ENCODE measurements at regions not wholly inside any gene's neighbourhood (a gene's known extent, or its start where the extent isn't known, plus 50 kb on each side); places are given as distances from the start of the nearest gene placed in this dataset.
"Not testable (repeated sequence)": the region's sequence is repeated elsewhere in the genome, so short reads cannot be mapped to it uniquely, and the experiment has no call there.

DNA sequence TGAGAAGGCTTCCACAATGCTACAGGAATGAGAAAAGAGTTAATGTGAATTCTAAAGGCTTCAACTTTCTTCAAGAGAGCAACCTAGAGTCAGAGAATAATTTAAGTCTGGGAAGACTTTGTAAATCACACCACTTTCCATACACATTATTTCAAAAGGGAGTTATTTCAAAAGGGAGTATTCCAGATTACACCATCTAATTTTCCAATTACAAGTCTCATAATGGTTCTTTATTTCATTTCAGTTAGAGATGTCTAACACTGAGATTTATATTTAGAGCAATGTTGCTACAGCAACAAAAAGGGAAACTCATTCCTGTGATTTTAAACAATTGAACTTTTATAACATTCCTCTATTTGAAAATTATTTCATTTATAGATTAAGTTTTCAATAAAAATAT lies 98.8 kb upstream of the DST start:
- no peak for DNase-seq

DNA sequence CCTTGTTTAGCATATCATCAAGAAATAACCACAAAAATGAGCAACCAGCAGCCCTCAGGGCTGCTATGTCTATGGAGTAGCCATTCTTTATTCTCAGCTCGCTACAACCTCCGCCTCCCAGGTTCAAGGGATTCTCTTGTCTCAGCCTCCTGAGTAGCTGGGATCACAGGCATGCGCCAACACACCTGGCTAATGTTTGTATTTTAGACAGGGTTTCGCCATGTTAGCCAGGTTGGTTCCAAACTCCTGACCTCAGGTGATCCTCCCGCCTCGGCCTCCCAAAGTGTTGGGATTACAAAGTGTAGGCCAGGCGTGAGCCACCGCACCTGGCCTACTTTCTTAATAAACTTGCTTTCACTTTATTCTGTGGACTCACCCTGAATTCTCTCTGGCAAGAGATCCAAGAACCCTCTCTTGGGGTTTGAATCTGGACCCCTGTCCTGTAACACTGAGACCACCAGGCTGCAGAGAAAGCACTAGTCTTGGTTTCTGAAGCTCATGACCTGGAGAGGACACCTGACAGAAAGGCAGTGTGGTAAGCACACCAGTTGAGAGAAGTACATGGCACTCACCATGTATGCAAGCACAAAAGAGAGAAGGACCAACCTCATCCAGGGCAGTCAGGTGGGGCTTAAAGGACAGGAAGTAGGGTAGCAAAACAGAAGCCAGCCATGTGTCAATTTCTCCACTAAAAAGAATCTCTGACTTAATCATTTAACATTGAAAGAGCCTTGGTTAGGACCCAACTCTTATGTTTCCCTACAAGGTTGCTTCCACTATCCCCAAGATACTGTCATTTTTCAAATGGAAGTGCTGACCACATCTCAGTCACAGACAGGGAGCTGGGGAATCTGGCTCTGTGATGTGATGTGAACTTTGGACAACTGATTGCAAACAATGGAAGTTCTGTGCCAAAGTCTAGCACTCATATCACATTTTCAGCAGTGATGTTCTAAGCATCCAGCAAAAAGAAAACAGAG lies 97.4 kb upstream of the DST start:
- DNase-seq: no peak

DNA sequence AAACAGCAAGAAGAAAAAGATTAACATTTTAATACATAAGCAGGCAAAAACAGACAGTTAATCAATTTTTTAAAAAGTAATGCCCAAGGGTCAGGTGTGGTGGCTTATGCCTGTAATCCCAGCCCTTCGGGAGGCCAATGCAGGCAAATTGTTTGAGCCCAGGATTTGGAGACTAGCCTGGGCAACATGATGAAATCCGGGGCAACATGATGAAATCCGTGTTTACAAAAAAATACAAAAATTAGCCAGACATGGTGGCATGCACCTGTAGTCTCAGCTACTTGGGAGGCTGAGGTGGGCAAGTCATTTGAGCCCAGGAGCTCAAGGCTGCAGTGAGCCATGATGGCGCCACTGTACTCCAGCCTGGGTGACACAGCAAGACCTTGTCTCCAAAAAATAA lies 94.1 kb upstream of the DST start:
- no peak for DNase-seq

DNA sequence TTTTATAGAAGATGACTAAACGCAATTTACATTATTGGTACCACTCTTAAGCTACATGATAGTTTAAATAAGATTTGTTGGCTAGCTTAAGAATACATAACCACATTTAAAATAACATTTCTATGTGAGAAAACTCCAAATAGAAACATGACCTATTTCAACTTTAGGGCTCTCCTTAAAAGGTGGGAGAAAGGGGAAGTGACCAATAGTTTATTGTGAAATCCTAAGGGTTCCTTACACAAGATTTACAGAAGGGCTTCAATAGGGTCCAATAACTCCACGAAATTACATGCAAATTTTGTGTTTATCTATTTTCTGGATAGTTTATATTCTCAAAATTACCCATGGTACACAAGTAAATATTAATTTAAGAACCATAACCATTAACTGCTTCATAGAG lies 91.6 kb upstream of the DST start:
- DNase-seq: no peak

DNA sequence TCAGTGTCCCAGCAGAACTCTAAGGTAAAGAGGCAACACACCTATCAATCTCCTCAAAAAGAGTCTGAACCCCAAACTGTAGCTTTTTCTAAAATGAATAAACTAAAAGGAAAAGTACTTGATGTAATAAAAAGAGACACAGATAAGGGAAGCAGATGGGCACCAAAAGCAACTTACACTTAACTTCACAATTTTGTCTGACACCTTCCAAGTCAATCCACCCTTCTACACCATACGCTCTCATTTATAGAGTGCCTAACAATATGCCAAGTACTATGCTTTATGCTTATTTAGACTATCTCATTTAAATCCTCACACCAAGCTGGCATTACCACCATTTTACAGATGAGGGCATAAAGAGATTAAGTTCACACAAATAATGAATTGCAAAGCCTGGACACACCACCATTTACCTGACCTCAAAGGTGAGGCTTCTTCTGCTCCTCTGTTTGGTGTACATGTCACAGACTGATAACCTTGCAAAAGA lies 90.6 kb upstream of the DST start:
- DNase-seq: no peak

DNA sequence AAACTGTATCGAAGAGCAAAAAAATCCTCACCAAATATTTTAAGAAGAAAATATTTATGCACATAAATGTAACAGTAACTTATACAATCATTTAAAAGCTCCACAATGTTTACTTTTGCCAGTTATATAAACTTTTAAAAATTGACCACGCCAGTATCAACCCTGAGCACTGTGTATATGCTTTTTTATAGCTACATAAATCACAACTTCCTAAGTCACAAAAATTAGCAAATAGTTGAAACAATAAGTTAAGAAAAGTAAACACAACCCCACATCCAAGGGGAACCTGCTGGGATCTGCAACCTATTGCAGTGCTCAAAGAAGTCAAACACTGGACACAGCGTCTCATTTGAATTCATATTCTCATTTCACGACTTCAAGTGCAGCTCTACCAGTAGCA lies 89.8 kb upstream of the DST start:
- no peak for DNase-seq

DNA sequence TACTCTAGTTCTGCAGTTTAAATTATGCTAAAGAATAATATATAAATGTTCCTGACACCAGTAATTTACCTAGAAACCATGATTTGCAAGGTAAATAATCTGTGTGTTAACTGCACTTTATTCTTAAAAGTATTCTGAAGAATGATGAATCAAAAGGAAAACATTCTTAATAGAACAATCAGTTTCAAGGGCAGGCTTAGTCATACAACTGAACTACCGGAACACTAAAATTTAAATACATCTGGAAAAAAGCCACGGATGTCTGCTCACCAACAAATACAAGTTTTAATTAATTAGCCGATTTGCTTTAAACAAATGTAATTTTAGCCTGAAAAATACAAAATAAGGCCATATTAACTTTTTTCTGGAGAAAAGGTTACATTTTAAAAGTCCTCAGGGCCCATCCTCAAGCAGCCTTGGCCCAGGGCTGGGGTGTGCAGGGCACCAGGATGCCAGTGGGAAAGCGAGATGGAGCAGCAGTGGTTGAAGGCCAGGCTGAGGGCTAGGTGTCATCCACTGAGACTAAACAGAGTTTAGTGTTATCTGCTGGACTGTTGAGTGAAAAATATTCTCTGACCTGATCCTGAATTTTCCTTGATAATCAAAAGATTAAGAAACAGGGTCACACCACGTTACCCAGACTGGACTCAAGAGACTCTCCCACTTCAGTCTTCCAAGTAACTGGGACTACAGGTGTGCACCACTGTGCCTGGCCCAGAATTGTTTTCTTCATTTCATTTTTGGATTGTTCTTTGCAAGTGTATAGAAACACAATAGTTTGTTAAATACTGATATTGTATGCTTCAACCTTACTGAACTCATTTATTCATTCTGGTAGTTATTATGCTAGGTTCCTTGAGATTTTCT lies 88.2 kb upstream of the DST start:
- DNase-seq: no peak

DNA sequence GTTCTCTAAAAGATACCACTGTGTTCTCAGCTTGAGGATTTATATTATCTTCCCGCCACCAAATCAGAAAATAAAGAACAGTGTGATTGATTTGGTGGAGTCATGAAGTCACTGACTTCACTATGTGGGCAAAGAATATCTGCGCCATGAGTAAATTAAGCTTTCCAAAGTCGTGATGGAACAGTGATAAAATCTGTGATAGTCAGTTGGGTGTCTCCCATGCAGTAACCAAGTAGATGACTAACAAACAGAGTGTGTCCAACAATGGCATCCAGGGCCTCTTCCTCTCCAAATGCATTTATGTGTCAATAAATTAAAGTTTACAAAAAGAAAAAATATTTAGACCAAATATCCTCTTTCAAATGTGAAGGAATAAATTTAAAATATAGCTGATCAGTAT lies 87.0 kb upstream of the DST start:
- DNase-seq: no peak

DNA sequence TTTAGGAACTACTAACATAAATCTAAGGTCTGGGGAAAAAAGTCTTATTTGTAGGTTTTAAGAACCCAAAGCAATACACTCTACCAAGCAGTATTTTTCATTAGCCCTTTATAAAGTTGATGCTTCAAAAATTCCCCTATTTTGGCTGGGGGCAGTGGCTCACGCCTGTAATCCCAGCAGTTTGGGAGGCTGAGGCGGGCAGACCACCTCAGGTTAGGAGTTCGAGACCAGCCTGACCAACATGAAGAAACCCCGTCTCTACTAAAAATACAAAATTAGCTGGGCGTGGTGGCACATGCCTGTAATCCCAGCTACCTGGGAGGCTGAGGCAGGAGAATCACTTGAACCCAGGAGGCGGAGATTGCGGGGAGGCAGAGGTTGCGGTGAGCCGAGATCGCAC lies 86.5 kb upstream of the DST start:
- DNase-seq: not testable (repeated sequence)

DNA sequence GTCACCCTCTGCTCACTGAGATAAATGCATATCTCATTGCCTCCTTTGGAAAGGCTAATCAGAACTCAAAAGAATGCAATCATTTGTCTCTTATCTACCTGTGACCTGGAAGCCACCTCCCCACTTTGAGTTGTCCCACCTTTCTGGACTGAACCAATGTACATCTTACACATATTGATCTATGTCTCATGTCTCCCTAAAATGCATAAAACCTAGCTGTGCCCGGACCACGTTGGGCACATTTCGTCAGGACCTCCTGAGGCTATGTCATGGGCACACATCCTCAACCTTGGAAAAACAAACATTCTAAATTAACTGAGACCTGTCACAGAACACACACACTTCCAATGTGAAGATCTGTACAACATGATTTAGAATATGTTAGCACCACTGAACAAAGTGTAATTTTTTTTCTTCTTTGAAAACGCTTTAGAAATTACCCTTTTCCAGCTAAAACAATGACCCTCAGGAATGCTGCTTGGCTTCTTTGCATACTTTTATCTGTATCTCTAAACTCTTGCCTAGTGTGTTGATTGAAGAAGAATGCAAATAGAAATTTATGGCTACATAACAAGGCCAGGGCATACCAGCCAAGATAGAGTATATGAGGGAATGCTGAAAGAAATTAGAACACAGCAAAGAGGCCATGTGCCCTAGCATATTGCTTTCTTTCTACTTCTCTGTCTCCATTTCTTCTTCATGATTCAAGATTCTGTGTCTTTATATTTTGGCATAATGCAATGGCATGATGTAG lies 84.6 kb upstream of the DST start:
- no peak for DNase-seq

DNA sequence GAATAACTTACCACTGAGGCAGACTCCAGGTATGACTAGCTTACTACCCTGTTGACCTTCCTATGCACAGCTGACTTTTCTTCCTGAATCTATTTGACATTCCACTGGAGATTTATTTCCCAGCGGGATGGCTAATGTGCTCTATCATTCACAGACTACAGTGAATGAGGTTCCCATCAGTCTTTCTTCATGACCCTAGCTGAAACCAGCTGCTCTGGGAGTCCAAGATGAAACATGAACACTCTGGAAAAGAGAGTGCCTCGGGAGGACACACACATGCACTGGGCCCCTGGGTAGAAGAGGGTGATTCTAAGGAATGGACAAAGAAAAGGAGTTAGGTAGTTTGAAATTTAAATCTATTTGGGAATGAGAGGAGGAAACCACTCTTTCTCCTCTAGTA lies 82.6 kb upstream of the DST start:
- DNase-seq: no peak

DNA sequence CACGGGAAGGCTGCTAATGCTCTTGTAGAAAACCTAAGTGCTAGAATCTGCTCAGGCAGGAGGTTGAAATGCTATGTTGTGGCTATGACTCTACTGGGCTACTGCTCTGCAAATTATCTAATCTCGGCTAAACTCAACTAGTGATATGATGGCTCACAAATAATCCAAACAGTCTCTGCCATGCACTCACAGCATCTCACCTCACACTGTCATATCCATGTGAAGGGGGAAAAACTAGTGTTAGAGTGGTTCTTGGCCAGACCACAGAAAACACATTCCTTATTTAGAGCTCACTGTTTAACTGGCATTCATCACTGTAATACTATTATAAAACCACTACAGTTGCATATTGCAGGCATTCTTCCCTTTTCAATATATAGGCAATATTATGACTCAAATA lies 81.8 kb upstream of the DST start:
- DNase-seq: no peak

DNA sequence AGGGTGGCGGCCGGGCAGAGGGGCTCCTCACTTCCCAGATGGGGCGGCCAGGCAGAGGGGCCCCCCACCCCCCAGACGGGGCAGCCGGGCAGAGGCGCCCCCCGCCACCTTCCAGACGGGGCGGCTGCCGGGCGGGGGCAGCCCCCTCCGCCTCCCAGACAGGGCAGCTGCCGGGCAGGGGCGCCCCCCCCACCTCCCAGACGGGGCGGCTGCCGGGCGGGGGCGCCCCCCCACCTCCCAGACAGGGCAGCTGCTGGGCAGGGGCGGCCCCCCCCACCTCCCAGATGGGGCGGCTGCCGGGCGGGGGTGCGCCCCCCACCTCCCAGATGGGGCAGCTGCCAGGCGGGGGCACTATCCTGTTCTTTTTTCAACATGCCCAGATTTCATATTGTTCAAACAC lies 78.2 kb upstream of the DST start:
- DNase-seq: no peak

DNA sequence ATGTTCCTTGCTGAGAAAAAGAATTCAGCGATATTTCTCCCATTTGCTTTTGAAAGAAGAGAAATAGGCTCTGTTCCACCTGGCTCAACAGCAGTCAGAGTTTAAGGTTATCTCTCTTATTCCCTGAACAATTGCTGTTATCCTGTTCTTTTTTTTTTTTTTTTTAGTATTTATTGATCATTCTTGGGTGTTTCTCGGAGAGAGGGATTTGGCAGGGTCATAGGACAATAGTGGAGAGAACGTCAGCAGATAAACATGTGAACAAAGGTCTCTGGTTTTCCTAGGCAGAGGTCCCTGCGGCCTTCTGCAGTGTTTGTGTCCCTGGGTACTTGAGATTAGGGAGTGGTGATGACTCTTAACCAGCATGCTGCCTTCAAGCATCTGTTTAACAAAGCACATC lies 77.5 kb upstream of the DST start:
- not testable (repeated sequence) for DNase-seq

DNA sequence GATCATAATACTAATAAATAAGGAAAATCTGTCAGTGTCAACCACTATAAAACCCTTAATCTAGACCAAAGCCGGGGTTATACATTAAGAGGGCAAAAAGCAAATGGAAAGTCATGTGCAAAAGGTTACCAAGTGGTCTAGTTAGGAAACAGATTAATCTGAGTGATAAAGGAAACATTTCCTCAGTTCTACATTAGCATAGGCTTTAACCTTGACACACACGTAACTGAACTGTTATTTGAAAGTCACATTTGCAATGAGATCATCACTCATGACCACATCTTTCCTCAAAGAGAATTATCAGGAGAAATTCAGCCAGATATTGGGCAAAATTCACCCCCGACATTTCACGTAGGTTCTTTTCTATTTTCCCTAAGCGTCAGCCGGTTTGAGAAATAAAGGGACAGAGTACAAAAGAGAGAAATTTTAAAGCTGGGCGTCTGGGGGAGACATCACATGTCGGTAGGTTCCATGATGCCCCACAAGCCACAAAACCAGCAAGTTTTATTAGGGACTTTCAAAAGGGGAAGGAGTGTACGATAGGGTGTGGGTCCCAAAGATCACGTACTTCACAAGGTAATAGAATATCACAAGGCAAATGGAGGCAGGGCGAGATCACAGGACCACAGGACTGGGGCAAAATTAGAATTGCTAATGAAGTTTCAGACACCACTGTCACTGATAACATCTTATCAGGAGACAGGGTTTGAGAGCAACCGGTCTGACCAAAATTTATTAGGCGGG lies 76.8 kb upstream of the DST start:
- DNase-seq: not testable (repeated sequence)

DNA sequence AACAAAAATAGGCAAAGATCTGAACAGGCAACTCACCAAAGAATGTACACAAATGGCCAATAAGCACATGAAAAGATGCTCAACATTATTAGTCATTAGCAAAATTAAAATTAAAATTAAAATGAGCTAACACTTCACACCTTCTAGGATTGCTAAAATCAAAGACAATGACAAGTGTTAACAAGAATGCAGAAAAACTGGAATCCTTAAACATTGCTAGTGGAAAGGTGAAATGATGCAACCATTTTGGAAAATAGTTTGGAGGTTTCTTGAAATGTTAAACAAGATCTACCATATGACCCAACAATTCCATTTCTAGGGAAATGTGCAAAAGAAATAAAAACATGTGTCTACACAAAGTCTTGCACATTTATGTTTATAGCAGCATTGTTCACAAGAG lies 75.5 kb upstream of the DST start:
- DNase-seq: no peak

DNA sequence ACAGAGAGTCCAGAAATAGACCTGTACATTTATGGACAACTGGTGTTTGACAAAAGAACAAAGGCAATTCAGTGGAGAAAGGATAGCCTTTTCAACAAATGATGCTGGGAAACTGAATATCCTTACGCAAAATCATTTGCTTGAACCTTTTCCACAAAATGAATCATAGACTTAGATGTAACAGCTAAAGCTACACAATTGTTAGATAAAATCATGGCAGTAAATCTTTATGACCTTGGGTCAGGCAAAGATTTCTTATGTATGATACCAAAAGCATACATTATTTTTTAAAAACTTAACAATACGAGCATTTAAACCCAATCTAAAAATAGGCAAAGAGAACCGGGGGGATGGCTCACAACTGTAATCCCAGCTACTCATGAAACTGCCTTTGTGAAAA lies 73.5 kb upstream of the DST start:
- no peak for DNase-seq

DNA sequence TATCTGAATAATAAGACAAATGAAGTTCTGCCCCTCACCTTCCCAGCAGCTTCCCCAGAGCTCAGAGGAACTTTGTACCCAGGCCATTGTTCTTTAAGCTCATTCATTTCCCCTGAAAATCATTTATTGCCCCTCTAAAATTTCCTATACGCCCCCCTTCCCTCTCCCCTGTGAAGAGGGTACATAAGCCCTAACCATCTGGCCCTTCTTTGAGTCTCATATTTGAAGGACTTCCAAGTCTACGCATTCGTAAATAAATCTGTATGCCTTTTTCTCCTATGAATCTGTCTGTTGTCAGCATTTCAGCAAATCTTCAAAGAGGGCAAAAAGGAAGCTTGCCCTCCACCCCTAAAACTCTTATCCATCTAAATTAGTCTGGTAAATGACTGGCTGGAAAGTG lies 73.1 kb upstream of the DST start:
- no peak for DNase-seq

DNA sequence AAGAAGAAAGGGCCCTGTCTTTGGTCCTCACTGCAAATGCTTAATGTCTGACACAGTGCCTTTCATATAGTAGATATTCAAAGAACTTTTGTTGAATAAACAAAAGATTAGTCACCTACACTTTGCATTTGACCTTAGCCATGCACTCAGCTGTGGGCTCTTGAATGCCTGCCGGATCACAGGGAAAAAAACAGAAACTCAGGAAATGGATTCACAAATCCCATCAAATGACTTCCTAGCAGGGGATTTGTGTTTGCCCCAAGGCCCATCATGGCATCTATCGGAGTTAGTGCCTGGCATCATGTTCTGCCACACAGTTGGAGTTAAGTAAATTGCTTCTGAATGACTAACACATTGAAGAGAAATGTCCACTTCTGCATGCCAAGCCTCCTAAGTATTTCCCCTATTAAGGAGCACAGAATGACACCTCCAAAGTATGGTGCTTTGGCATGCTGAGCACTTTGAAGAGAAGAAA lies 72.3 kb upstream of the DST start:
- DNase-seq: no peak

DNA sequence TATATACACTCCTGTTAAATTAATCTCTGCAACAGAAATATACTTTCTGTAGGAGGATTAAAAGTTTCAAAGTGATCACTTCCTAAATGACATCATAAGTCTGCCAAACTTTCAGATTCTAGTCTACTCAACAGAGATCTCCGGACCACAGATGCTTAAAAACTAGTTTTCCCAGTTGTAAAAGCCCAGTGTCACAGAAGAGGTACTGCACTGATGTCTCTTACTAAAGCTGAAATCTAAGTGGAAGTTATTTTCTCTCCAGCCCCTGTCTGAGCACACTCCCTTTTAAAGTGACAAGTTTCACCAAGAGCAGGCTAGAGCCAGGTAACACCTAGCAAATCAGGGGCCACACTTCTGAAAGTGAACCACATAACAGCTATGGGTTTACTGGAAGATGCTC lies 71.6 kb upstream of the DST start:
- no peak for DNase-seq

DNA sequence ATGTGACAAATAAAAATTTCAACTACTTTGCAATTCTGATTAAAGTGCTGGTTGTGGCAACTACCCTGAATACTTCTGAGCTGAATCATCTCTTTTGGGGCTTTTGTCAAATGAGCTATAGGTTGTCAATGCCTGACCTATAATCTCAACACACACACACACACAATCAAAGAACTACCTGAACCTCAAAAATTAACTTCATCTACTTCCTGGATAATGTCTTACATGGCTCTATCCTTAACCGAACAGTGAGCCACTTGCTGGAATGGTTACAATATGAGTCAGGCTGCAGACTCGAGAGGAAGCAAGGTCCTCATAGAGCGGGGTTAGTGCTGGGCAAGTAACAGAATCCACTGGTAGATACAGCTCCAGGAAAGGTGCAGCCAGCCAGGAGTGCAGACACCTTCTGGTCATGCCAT lies 70.6 kb upstream of the DST start:
- no peak for DNase-seq

DNA sequence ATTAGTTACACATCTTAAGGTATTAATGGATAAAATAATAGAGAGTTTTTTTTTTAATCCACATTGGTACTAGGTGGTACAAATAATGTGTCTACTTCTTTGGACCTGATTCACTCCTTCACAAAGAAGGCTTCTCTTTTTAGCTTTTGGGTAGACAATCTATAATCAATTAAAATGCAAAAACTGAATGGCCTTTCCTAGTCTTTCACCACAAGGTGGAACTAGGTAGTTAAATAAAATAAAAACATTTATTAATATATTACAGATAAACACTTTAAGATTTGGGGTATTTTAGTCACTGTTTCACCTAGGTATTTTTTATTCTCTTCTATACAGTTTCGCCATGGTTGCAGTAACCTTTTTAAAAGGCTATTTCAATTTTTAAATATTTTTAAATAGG lies 68.3 kb upstream of the DST start:
- no peak for DNase-seq
